ENCODE measurements at regions not wholly inside any gene's neighbourhood (a gene's known extent, or its start where the extent isn't known, plus 50 kb on each side); places are given as distances from the start of the nearest gene placed in this dataset.

DNA sequence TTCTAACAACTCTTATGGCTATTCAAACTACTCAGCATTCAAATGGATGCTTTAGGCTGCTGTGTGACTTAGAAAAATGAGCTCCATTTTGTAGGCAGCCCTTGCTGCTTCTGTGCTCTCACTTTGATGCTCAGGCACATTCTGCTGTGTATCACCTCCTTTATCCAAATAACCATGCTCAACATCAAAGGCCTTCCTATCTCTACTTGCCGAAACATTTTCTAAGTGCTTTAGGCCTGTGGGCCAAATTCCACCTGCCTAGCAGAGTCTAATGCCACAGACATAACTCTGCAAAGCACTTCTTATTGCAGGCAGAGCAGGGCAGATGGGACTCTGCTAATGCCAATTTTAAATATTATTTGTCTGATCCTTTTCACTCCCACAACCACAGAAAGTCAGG lies 397.4 kb downstream of the RND3 start:
- Histone ChIP-seq H3K9me3 (peaks cover 0 to 7% of the 10 kb centered on the region in 2 donors), H3K27ac (no peak overlapping the region), H3K4me3 (no peak overlapping the region), H3K27me3 (no peaks in the 10 kb centered on the region), H3K4me1 (no peaks in the 10 kb centered on the region), H3K36me3 (no peaks in the 10 kb centered on the region)
- TF ChIP-seq, protein P1, sequence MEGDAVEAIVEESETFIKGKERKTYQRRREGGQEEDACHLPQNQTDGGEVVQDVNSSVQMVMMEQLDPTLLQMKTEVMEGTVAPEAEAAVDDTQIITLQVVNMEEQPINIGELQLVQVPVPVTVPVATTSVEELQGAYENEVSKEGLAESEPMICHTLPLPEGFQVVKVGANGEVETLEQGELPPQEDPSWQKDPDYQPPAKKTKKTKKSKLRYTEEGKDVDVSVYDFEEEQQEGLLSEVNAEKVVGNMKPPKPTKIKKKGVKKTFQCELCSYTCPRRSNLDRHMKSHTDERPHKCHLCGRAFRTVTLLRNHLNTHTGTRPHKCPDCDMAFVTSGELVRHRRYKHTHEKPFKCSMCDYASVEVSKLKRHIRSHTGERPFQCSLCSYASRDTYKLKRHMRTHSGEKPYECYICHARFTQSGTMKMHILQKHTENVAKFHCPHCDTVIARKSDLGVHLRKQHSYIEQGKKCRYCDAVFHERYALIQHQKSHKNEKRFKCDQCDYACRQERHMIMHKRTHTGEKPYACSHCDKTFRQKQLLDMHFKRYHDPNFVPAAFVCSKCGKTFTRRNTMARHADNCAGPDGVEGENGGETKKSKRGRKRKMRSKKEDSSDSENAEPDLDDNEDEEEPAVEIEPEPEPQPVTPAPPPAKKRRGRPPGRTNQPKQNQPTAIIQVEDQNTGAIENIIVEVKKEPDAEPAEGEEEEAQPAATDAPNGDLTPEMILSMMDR (IDR thresholded peaks at IDR 0.05), result no peak
- intact Hi-C loops (cut with DNase I), result no loop called here
- no peak for DNase-seq (ENCODE audit: low spot score in 2 of 2)

DNA sequence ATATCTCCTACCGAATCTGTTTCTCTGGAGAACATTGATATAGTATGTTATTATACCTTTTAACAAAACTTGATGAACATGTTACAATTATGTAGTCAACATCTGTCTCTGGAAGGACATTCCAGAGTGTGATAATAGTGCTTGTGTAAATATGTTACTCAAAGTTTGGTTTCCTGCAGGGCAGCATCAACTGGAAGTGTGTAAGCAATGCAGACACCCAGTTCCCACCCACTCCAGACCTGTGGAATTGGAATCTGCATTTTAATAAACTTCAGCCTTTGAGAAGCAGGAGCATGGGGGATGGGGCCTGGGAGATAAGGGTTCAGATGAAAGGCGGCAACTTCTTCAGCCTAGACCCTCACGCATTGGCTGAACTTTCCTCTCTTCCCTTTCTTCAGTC lies 398.9 kb downstream of the RND3 start:
- Histone ChIP-seq H3K36me3 (no peaks in the 10 kb centered on the region), H3K4me1 (no peaks in the 10 kb centered on the region), H3K9me3 (peaks cover 0 to 8% of the 10 kb centered on the region in 2 donors), H3K27ac (no peak overlapping the region), H3K27me3 (no peaks in the 10 kb centered on the region), H3K4me3 (no peak overlapping the region)
- intact Hi-C loops (cut with DNase I), result no loop called here
- TF ChIP-seq, protein P1 (IDR thresholded peaks at IDR 0.05), result no peak
- DNase-seq (ENCODE audit: low spot score in 2 of 2), result no peak

DNA sequence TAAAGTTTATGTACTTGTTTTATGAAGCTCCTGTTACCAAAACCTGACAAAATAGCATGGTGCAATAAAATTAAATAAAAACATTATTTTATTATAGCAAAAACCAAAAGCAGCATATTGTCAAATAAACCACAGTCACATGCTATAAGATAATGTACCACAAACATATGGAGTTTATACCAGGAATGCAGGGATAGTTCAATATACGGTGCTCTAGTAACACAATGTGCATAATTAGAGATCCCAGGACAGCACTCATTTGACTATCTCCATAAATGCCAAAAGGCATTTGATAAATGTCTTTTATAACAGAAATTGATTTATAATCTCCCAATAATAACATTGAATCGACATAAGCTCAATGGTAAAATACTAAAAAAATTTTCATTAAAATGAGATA lies 402.0 kb downstream of the RND3 start:
- H3K27me3 ChIP-seq, result no peaks in the 10 kb centered on the region
- no peak for DNase-seq (ENCODE audit: low spot score in 2 of 2)
- no peak overlapping the region for H3K4me3 ChIP-seq
- H3K36me3 ChIP-seq, result no peaks in the 10 kb centered on the region
- H3K4me1 ChIP-seq, result no peaks in the 10 kb centered on the region
- peaks cover 0 to 8% of the 10 kb centered on the region in 2 donors for H3K9me3 ChIP-seq
- H3K27ac ChIP-seq, result no peak overlapping the region
- TF ChIP-seq, protein P1 (IDR thresholded peaks at IDR 0.05), result no peak
- intact Hi-C loops (cut with DNase I), result no loop called here

DNA sequence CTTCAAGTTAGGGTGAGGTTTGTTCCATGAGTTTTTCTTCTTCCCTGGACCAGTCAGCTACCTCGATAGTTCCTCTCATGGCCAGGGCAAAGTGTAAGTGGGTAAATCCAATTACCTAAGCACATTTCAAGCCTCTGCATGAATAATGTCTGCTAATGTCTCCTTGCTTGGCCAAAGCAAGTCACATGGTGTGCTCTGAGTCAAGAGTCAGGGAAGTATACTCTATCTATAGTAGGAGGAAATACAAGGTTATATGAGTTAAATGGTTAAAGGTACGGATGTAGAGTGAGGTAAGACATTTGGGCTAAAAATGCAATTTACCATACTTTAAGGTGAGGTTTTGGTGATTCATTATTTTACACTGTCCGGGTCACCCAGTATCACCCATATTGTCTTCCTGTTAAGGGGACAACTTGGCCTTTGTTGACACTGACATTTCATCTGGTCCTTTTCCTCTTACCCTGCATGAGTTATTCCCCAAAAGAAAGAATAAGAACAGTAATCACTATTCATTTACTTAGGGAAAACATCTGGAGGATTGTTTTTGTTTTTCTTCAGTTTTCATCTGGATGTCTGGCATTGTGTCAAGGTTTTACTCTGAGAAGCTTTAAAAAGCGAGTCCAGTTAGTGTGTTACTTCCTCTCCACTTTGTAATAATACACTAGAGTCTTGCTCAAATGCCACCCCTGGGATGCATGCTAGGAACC lies 405.5 kb downstream of the RND3 start:
- intact Hi-C loops (cut with DNase I), result no loop called here
- TF ChIP-seq, protein P1 (IDR thresholded peaks at IDR 0.05), result no peak
- no peaks in the 10 kb centered on the region for H3K27me3 ChIP-seq
- no peak for DNase-seq (ENCODE audit: low spot score in 2 of 2)
- H3K4me1 ChIP-seq, result no peaks in the 10 kb centered on the region
- H3K9me3 ChIP-seq, result peaks cover 0 to 8% of the 10 kb centered on the region in 2 donors
- no peak overlapping the region for H3K27ac ChIP-seq
- H3K36me3 ChIP-seq, result no peaks in the 10 kb centered on the region
- H3K4me3 ChIP-seq, result no peak overlapping the region

DNA sequence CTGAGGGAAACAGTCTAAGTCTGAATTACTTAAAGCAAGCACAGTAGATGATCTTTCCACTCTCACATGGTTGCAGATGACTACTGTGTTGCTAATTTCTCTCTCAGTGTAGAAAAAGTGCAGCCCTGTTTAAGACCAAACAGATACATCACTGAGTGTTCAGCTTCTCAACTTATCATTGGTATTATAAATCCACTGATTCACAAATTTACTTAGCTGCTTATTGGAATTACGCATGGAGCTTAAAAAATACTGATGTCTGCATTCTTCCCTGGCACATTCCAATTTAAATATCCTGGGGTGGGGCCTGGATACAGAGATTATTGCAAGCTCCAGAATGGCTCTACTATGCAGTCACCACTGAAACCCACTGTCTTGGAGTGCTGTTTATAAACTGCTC lies 411.2 kb downstream of the RND3 start:
- intact Hi-C loops (cut with DNase I), result no loop called here
- DNase-seq (ENCODE audit: low spot score in 2 of 2), result no peak
- H3K27ac ChIP-seq, result no peak overlapping the region
- no peak overlapping the region for H3K4me3 ChIP-seq
- no peaks in the 10 kb centered on the region for H3K4me1 ChIP-seq
- H3K27me3 ChIP-seq, result no peaks in the 10 kb centered on the region
- TF ChIP-seq, protein P1 (IDR thresholded peaks at IDR 0.05), result no peak
- no peaks in the 10 kb centered on the region for H3K36me3 ChIP-seq
- no peaks in the 10 kb centered on the region for H3K9me3 ChIP-seq

DNA sequence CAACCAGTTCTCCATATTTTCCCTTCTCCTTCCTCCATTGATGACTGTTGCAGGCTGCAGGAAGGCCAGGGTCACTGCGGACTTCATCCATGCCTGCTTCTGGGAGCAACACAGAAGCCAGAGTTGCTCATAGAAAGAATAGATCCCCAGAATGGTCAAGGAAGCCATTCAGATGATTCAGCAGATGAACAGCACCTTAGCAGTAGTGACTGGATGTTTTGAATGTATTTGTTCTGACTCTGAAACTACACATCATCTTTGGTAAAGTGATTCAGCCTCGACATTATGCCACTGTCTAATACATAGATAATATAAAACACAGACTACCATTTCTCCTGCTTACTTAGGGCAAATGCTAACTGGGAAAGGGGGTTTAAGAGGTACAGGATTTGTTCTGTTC lies 411.6 kb downstream of the RND3 start:
- Histone ChIP-seq H3K4me3 (no peak overlapping the region), H3K36me3 (no peaks in the 10 kb centered on the region), H3K4me1 (no peaks in the 10 kb centered on the region), H3K27me3 (no peaks in the 10 kb centered on the region), H3K27ac (no peak overlapping the region), H3K9me3 (no peaks in the 10 kb centered on the region)
- TF ChIP-seq, protein P1 (IDR thresholded peaks at IDR 0.05), result no peak
- intact Hi-C loops (cut with DNase I), result no loop called here
- DNase-seq (ENCODE audit: low spot score in 2 of 2), result no peak
